ENCODE measurements at regions not wholly inside any gene's neighbourhood (a gene's known extent, or its start where the extent isn't known, plus 50 kb on each side); places are given as distances from the start of the nearest gene placed in this dataset.

DNA sequence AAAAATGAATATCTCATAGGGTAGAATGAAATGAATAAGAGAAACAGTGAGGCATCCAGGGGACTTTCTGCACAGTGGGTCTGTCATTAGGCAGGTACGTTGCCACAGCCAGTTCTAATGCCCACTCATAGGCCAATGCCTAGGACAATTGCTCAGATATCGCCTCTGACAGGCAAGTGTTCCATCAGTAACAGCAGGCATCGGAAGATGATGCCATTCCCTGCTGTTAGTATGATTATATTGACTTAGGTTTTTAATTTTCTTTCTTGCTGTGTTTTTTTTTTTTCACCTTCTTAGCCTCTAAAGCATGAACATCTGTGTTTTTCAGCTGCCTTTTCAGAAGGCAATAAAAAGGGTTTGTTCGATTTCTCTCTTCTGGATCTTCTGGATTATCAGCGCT, 90.7 kb downstream of the PRL start:
- in situ Hi-C loops (cut with MboI; ENCODE audit: low sequenced_read_pairs) (no loop called here), dilution Hi-C loops (cut with HindIII; ENCODE audit: low sequenced_read_pairs, unreplicated experiment) (no loop called here), intact Hi-C loops (cut with micrococcal nuclease) (no loop called here)
- no peak for TF ChIP-seq NFE2L2 (IDR thresholded peaks at IDR 0.05; ENCODE audit: low read depth, low read length)
- no peak for TF ChIP-seq RCOR1 (IDR thresholded peaks at IDR 0.05; ENCODE audit: insufficient replicate concordance, low read length)
- no peak for TF ChIP-seq CEBPB (IDR thresholded peaks at IDR 0.05; ENCODE audit: low read depth, low read length)
- no peak for TF ChIP-seq FOS (IDR thresholded peaks at IDR 0.05; ENCODE audit: low read depth, low read length)
- no peak for TF ChIP-seq BHLHE40 (IDR thresholded peaks at IDR 0.05; ENCODE audit: low read depth, low read length)
- no peak for TF ChIP-seq CHD1 (IDR thresholded peaks at IDR 0.05; ENCODE audit: low read depth, low read length)
- no peak for TF ChIP-seq RAD21 (IDR thresholded peaks at IDR 0.05; ENCODE audit: low read length)
- TF ChIP-seq, protein P1, sequence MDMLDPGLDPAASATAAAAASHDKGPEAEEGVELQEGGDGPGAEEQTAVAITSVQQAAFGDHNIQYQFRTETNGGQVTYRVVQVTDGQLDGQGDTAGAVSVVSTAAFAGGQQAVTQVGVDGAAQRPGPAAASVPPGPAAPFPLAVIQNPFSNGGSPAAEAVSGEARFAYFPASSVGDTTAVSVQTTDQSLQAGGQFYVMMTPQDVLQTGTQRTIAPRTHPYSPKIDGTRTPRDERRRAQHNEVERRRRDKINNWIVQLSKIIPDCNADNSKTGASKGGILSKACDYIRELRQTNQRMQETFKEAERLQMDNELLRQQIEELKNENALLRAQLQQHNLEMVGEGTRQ (IDR thresholded peaks at IDR 0.05; ENCODE audit: low read depth, low read length), result no peak
- no peak for TF ChIP-seq POLR2A (IDR thresholded peaks at IDR 0.05; ENCODE audit: low read depth, low read length)
- no peak for TF ChIP-seq MXI1 (IDR thresholded peaks at IDR 0.05; ENCODE audit: borderline replicate concordance, low read depth, low read length)
- Histone ChIP-seq H3K9me3 (ENCODE audit: control insufficient read depth, insufficient read depth, low read length) (no peaks in the 10 kb centered on the region), H3K9ac (ENCODE audit: low read depth, low read length) (no peak overlapping the region), H2AK9ac (replicated peaks; ENCODE audit: low read depth, low read length, poor library complexity) (no peak overlapping the region), H3K4me1 (ENCODE audit: control insufficient read depth, insufficient read depth, low read length) (no peaks in the 10 kb centered on the region), H2BK20ac (ENCODE audit: low read depth, low read length) (no peak overlapping the region), H3K18ac (ENCODE audit: low read depth, low read length) (no peak overlapping the region), H2BK120ac (ENCODE audit: low read depth, low read length) (no peak overlapping the region), H2BK15ac (ENCODE audit: low read depth, low read length) (no peak overlapping the region), H3K4ac (ENCODE audit: low read depth, low read length) (no peak overlapping the region), H3K23ac (ENCODE audit: low read depth, low read length) (no peak overlapping the region), H4K8ac (ENCODE audit: low read depth in 2 of 2, low read length in 2 of 2) (no peak overlapping the region), H2BK5ac (ENCODE audit: low read depth, low read length, poor library complexity, severe bottlenecking) (no peak overlapping the region), H4K20me1 (ENCODE audit: insufficient read depth, low read length) (no peaks in the 10 kb centered on the region), H2AK5ac (ENCODE audit: low read depth, low read length) (no peak overlapping the region), H4K5ac (ENCODE audit: low read depth, low read length) (no peak overlapping the region), H3K4me3 (ENCODE audit: insufficient read depth, low read depth, low read length) (no peak overlapping the region), H3K27ac (ENCODE audit: insufficient read depth, low read length) (no peak overlapping the region), H3K4me2 (ENCODE audit: low read depth, low read length) (no peak overlapping the region), H3K14ac (replicated peaks; ENCODE audit: low read depth, low read length) (no peak overlapping the region), H3K56ac (ENCODE audit: extremely low read depth, insufficient read depth, low read length) (no peak overlapping the region), H3K36me3 (ENCODE audit: control insufficient read depth, insufficient read depth, low read length) (no peaks in the 10 kb centered on the region), H3K27me3 (ENCODE audit: control insufficient read depth, insufficient read depth, low read length) (no peaks in the 10 kb centered on the region), H3K9me1 (ENCODE audit: insufficient read depth, low read length) (no peaks in the 10 kb centered on the region), H2AFZ (replicated peaks; ENCODE audit: low read length, poor library complexity) (no peak overlapping the region), H4K91ac (ENCODE audit: insufficient read depth, low read depth, low read length) (no peak overlapping the region), H3K79me1 (ENCODE audit: low read depth in 1 of 2, low read length in 2 of 2) (no peaks in the 10 kb centered on the region)
- no TSS peak for BruUV-seq (replicated peaks)
- CTCF ChIA-PET, result no interaction called here
- no peak for DNase-seq
- no peak for ATAC-seq (ENCODE audit: low read depth)
- POLR2A ChIA-PET (ENCODE audit: unreplicated experiment), result no interaction called here
- 17% methylated on average over 1 of the region's 5 CpGs; no CpG with 5 or more reads in 1 of the 2 experiments for WGBS, 2 experiments (ENCODE audit: extremely low coverage in 2 of 2, insufficient read length in 1 of 2)
